ENCODE measurements at regions not wholly inside any gene's neighbourhood (a gene's known extent, or its start where the extent isn't known, plus 50 kb on each side); places are given as distances from the start of the nearest gene placed in this dataset.

- no peak for DNase-seq (ENCODE audit: low read depth in 2 of 2)
These were observed 145.2 kb upstream of the KLF14 start for GRCh38 chr7:130879191-130879590.

- no peak for DNase-seq (ENCODE audit: low read depth in 2 of 2)
These were observed 146.7 kb upstream of the KLF14 start for GRCh38 chr7:130880668-130881067.

GRCh38 chr7:130881091-130881798 lies 147.2 kb upstream of the KLF14 start:
- no peak for DNase-seq (ENCODE audit: low read depth in 2 of 2)

GRCh38 chr7:130881799-130882141 lies 147.8 kb upstream of the KLF14 start:
- DNase-seq (ENCODE audit: low read depth in 2 of 2), result no peak

GRCh38 chr7:130882396-130882795 lies 148.4 kb upstream of the KLF14 start:
- no peak for DNase-seq (ENCODE audit: low read depth in 2 of 2)

- DNase-seq (ENCODE audit: low read depth in 2 of 2), result no peak
These were observed 149.9 kb upstream of the KLF14 start for GRCh38 chr7:130883928-130884327.

- DNase-seq (ENCODE audit: low read depth in 2 of 2), result no peak
These were observed 150.7 kb upstream of the KLF14 start for GRCh38 chr7:130884437-130885417.

GRCh38 chr7:130886438-130887135 lies 152.6 kb upstream of the KLF14 start:
- no peak for DNase-seq (ENCODE audit: low read depth in 2 of 2)

- DNase-seq (ENCODE audit: low read depth in 2 of 2), result no peak
These were observed 153.4 kb upstream of the KLF14 start for GRCh38 chr7:130887182-130887956.

- no peak for DNase-seq (ENCODE audit: low read depth in 2 of 2)
These were observed 154.0 kb upstream of the KLF14 start for GRCh38 chr7:130887957-130888371.

- DNase-seq (ENCODE audit: low read depth in 2 of 2), result no peak
These were observed 154.5 kb upstream of the KLF14 start for GRCh38 chr7:130888468-130888867.

GRCh38 chr7:130890176-130891020 lies 156.4 kb upstream of the KLF14 start:
- no peak for DNase-seq (ENCODE audit: low read depth in 2 of 2)

- DNase-seq (ENCODE audit: low read depth in 2 of 2), result no peak
These were observed 157.5 kb upstream of the KLF14 start for GRCh38 chr7:130891254-130892094.

GRCh38 chr7:130893441-130893894 lies 159.5 kb upstream of the KLF14 start:
- no peak for DNase-seq (ENCODE audit: low read depth in 2 of 2)

GRCh38 chr7:130894146-130894908 lies 160.3 kb upstream of the KLF14 start:
- no peak for DNase-seq (ENCODE audit: low read depth in 2 of 2)

- no peak for DNase-seq (ENCODE audit: low read depth in 2 of 2)
These were observed 161.1 kb upstream of the KLF14 start for GRCh38 chr7:130894909-130895750.

GRCh38 chr7:130896051-130896881 lies 162.3 kb upstream of the KLF14 start:
- no peak for DNase-seq (ENCODE audit: low read depth in 2 of 2)
